LHCN-M2 (cell line): ENCODE measurements at regions not wholly inside any gene's neighbourhood (a gene's known extent, or its start where the extent isn't known, plus 50 kb on each side); places are given as distances from the start of the nearest gene placed in this dataset.
A peak's percentile ranks its signal among the peaks of the same experiment; 100 is the strongest.

Experiments
- DNase-seq: peaks from one replicate; pipeline ENCODE4 v3.0.0-alpha.2; 2012; ENCODE audit warnings: low read depth

- DNase-seq = no peak
Observed at GRCh38 chr2:228864131-228864530, 407.0 kb downstream of the PID1 start.

- no peak for DNase-seq
Observed at GRCh38 chr2:228860601-228861285, 410.3 kb downstream of the PID1 start.

GRCh38 chr2:228853151-228853550, 417.9 kb downstream of the PID1 start:
- DNase-seq = no peak

- DNase-seq = no peak
Observed at GRCh38 chr2:228848638-228849037, 422.4 kb downstream of the PID1 start.

GRCh38 chr2:228847684-228848083, 423.4 kb downstream of the PID1 start:
- DNase-seq = no peak

- DNase-seq = no peak
Observed at GRCh38 chr2:228846161-228846560, 424.9 kb downstream of the PID1 start.

- DNase-seq = no peak
Observed at GRCh38 chr2:228845162-228845925, 425.7 kb downstream of the PID1 start.

- DNase-seq = peak; percentile 8
Observed at GRCh38 chr2:228841877-228842276, 429.2 kb downstream of the PID1 start.

- no peak for DNase-seq
Observed at GRCh38 chr2:228841475-228841874, 429.6 kb downstream of the PID1 start.

- no peak for DNase-seq
Observed at GRCh38 chr2:228840743-228841114, 430.4 kb downstream of the PID1 start.

- DNase-seq = no peak
Observed at GRCh38 chr2:228840113-228840742, 430.9 kb downstream of the PID1 start.

GRCh38 chr2:228839421-228839876, 431.6 kb downstream of the PID1 start:
- DNase-seq = peak; percentile 7

- no peak for DNase-seq
Observed at GRCh38 chr2:228838819-228839218, 432.3 kb downstream of the PID1 start.

GRCh38 chr2:228828397-228828796, 442.7 kb downstream of the PID1 start:
- no peak for DNase-seq

GRCh38 chr2:228827056-228827700, 443.9 kb downstream of the PID1 start:
- DNase-seq = no peak

- DNase-seq = peak; percentile 8
Observed at GRCh38 chr2:228819701-228820100, 451.4 kb downstream of the PID1 start.

GRCh38 chr2:228802181-228803071, 468.7 kb downstream of the PID1 start:
- no peak for DNase-seq

- DNase-seq = no peak
Observed at GRCh38 chr2:228801451-228801850, 469.6 kb downstream of the PID1 start.

- DNase-seq = no peak
Observed at GRCh38 chr2:228799208-228799588, 471.9 kb downstream of the PID1 start.

- DNase-seq = no peak
Observed at GRCh38 chr2:228798458-228799207, 472.5 kb downstream of the PID1 start.
